MM.1S (cell line): ENCODE measurements at regions not wholly inside any gene's neighbourhood (a gene's known extent, or its start where the extent isn't known, plus 50 kb on each side); places are given as distances from the start of the nearest gene placed in this dataset.

Experiments
- DNase-seq: peaks from one replicate; pipeline ENCODE4 v3.0.0-alpha.2; 2015
- H2AFZ ChIP-seq: fragments of 300-600 bp; sonication (generic); 2 replicates; pipeline ENCODE4 v1.6.0; 2016; ENCODE audit warnings: antibody characterized with exemption, low read length
- H3F3A ChIP-seq: fragments of 300-600 bp; sonication (generic); 2 replicates; pipeline ENCODE4 v1.6.1; 2016; ENCODE audit warnings: mild to moderate bottlenecking, antibody characterized with exemption, low read length, moderate library complexity, mixed read lengths; ENCODE audit not compliant: insufficient read depth
- H3K27ac ChIP-seq: fragments of 300-600 bp; sonication (generic); 2 replicates; pipeline ENCODE4 v1.5.1; 2016; ENCODE audit warnings: mild to moderate bottlenecking, low read length
- H3K27me3 ChIP-seq: fragments of 300-600 bp; sonication (generic); replicated peaks from 2 replicates; pipeline ENCODE4 v1.6.0; 2016; ENCODE audit warnings: low read length; ENCODE audit not compliant: insufficient read depth
- H3K36me3 ChIP-seq: fragments of 300-600 bp; sonication (generic); replicated peaks from 2 replicates; pipeline ENCODE4 v1.6.1; 2016; ENCODE audit warnings: mild to moderate bottlenecking, low read length, mixed read lengths; ENCODE audit not compliant: insufficient read depth
- H3K4me1 ChIP-seq: fragments of 300-600 bp; sonication (generic); 2 replicates; pipeline ENCODE4 v1.6.1; 2016; ENCODE audit warnings: low read length, mixed read lengths
- H3K4me2 ChIP-seq: fragments of 300-600 bp; sonication (generic); 2 replicates; pipeline ENCODE4 v1.6.0; 2016; ENCODE audit warnings: low read depth, low read length
- H3K4me3 ChIP-seq: fragments of 300-600 bp; sonication (generic); 2 replicates; pipeline ENCODE4 v1.5.1; 2016; ENCODE audit warnings: low read length, mixed read lengths
- H3K79me2 ChIP-seq: fragments of 300-600 bp; sonication (generic); 2 replicates; pipeline ENCODE4 v1.6.1; 2016; ENCODE audit warnings: mixed run types, low read length, mixed read lengths
- H3K9ac ChIP-seq: fragments of 300-600 bp; sonication (generic); 2 replicates; pipeline ENCODE4 v1.6.1; 2016; ENCODE audit warnings: low read length, mixed read lengths
- H3K9me2 ChIP-seq: fragments of 300-600 bp; sonication (generic); replicated peaks from 2 replicates; pipeline ENCODE4 v1.6.1; 2016; ENCODE audit warnings: mild to moderate bottlenecking, low read length, mixed read lengths; ENCODE audit not compliant: insufficient read depth
- H3K9me3 ChIP-seq: fragments of 300-600 bp; sonication (generic); replicated peaks from 2 replicates; pipeline ENCODE4 v1.6.1; 2016; ENCODE audit warnings: mild to moderate bottlenecking, low read length, mixed read lengths; ENCODE audit not compliant: insufficient read depth
- H4K20me1 ChIP-seq: fragments of 300-600 bp; sonication (generic); 2 replicates; pipeline ENCODE4 v1.6.1; 2016; ENCODE audit warnings: mild to moderate bottlenecking, low read length, moderate library complexity, mixed read lengths; ENCODE audit not compliant: insufficient read depth
- EZH2 ChIP-seq: fragments of 300-600 bp; sonication (generic); optimal IDR thresholded peaks from 2 replicates; pipeline ENCODE3; 2017; ENCODE audit warnings: low read depth, mild to moderate bottlenecking, antibody characterized with exemption, low read length, mixed read lengths
- EZH2phosphoT487 ChIP-seq: fragments of 300-600 bp; sonication (generic); IDR thresholded peaks from 2 replicates; pipeline ENCODE4 v1.6.1; 2018; ENCODE audit warnings: antibody characterized with exemption, low read length
- TF ChIP-seq, protein P1 (sequence below): fragments of 300-600 bp; sonication (generic); IDR thresholded peaks from 2 replicates; pipeline ENCODE4 v1.5.1; 2016; ENCODE audit warnings: antibody characterized with exemption, low read length, mixed read lengths

DNA sequence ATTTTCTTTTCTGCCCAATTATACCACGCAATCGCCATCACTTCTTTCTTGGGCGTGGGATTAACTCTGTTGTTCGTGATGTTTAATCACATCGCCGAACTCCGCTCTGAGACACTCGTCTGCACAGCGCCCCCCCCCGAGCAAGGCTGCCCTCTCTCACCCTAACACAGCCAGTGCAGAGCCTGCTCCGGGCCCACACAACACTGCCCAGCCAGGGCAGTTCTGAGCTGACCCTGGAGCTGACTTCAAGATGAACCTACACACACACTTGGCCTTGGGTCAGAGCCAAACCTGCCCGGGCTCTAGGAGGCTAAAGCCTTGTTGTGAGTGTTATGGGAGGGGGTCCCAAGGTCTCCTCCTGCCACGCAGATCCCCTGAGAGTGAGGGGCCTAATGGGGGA lies 64.6 kb upstream of the LRP8 start:
- TF ChIP-seq EZH2 (no peak), EZH2phosphoT487 (no peak)
- TF ChIP-seq, protein P1, sequence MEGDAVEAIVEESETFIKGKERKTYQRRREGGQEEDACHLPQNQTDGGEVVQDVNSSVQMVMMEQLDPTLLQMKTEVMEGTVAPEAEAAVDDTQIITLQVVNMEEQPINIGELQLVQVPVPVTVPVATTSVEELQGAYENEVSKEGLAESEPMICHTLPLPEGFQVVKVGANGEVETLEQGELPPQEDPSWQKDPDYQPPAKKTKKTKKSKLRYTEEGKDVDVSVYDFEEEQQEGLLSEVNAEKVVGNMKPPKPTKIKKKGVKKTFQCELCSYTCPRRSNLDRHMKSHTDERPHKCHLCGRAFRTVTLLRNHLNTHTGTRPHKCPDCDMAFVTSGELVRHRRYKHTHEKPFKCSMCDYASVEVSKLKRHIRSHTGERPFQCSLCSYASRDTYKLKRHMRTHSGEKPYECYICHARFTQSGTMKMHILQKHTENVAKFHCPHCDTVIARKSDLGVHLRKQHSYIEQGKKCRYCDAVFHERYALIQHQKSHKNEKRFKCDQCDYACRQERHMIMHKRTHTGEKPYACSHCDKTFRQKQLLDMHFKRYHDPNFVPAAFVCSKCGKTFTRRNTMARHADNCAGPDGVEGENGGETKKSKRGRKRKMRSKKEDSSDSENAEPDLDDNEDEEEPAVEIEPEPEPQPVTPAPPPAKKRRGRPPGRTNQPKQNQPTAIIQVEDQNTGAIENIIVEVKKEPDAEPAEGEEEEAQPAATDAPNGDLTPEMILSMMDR = no peak
- no peaks in the 10 kb centered on the region for H3K36me3 ChIP-seq
- no peak overlapping the region for H2AFZ ChIP-seq
- no peaks in the 10 kb centered on the region for H3K9me3 ChIP-seq
- DNase-seq = no peak
- no peaks in the 10 kb centered on the region for H3K27me3 ChIP-seq
- peaks cover 13% of the 10 kb centered on the region for H3K4me1 ChIP-seq
- no peaks in the 10 kb centered on the region for H3F3A ChIP-seq
- H3K79me2 ChIP-seq = no peaks in the 10 kb centered on the region
- no peak overlapping the region for H3K4me2 ChIP-seq
- H3K4me3 ChIP-seq = no peak overlapping the region
- no peak overlapping the region for H3K27ac ChIP-seq
- H3K9me2 ChIP-seq = no peaks in the 10 kb centered on the region
- H4K20me1 ChIP-seq = no peaks in the 10 kb centered on the region
- no peak overlapping the region for H3K9ac ChIP-seq

DNA sequence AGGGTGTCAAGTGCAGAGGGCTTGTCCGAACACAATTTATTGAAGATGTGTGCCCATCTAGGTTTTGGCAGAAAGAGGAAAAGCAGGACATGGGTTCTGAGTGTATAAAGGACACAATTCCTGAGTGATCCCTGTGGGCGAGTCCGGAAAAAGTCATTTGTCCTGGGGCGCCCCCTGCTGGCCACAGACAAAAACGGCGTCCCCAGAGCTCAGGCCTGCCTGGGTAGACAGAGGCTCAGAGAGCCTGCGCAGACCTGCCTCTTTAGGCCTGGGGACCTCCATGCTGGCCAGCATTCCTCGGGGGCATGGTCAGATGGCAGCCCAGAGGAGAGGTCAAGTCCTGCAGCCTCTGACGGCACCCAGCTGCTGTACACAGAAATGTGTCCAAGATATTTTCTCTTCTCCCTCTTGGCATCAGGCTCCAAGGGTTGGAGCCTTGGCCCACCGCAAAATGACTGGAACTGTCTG lies 65.5 kb upstream of the LRP8 start:
- H3K4me1 ChIP-seq = peaks cover 13% of the 10 kb centered on the region
- no peaks in the 10 kb centered on the region for H3K79me2 ChIP-seq
- no peak overlapping the region for H3K9ac ChIP-seq
- H2AFZ ChIP-seq = peak overlapping the region; percentile 53; the same call in 1 of the 2 replicates
- H3K4me3 ChIP-seq = no peak overlapping the region
- no peaks in the 10 kb centered on the region for H3F3A ChIP-seq
- no peak overlapping the region for H3K27ac ChIP-seq
- H3K4me2 ChIP-seq = no peak overlapping the region; the same call in 1 of the 2 replicates
- no peaks in the 10 kb centered on the region for H3K27me3 ChIP-seq
- no peaks in the 10 kb centered on the region for H4K20me1 ChIP-seq
- no peaks in the 10 kb centered on the region for H3K9me2 ChIP-seq
- no peaks in the 10 kb centered on the region for H3K36me3 ChIP-seq
- H3K9me3 ChIP-seq = no peaks in the 10 kb centered on the region
- DNase-seq = peak; percentile 37
- TF ChIP-seq, protein P1 = peak; percentile 95
- no peak for TF ChIP-seq EZH2phosphoT487

DNA sequence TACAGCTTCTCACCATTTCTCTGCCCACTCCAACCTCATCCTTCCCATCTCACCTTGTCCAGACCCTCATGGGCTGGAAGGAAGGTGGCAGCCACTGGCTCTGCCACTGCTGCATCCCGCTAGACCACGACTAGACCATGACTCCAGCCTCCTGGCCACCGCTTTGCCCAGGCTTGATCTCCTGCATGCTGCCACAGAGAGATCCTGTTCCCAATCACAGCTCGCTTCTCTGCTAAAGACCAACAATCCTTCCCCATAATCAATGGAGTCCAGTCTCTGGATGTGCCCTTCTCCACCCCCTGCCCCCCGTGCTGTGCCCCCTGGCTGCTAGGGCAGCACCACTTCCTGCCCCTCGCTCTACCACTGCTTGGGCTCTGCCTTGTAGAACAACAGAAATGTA lies 64.9 kb upstream of the DMRTB1 start:
- H3K27ac ChIP-seq = no peak overlapping the region
- no peaks in the 10 kb centered on the region for H3K79me2 ChIP-seq
- no peak overlapping the region for H3K9ac ChIP-seq
- H3K4me3 ChIP-seq = no peak overlapping the region
- no peak overlapping the region for H3K4me2 ChIP-seq
- no peaks in the 10 kb centered on the region for H4K20me1 ChIP-seq
- no peaks in the 10 kb centered on the region for H3K36me3 ChIP-seq
- no peak for TF ChIP-seq EZH2
- TF ChIP-seq, protein P1 = no peak
- H3K9me3 ChIP-seq = no peaks in the 10 kb centered on the region
- no peak overlapping the region for H2AFZ ChIP-seq
- H3F3A ChIP-seq = no peaks in the 10 kb centered on the region
- no peaks in the 10 kb centered on the region for H3K27me3 ChIP-seq
- no peak for DNase-seq
- H3K4me1 ChIP-seq = peaks cover 13% of the 10 kb centered on the region
- no peaks in the 10 kb centered on the region for H3K9me2 ChIP-seq
